H1 (cell line): ENCODE measurements at regions not wholly inside any gene's neighbourhood (a gene's known extent, or its start where the extent isn't known, plus 50 kb on each side); places are given as distances from the start of the nearest gene placed in this dataset.

Source experiments
- CTCF ChIA-PET: fragments of 300-600 bp; sonication (Branson Sonifier 250); formaldehyde crosslinking; loops from one replicate; lab custom pipeline; 2021; ENCODE audit not compliant: partially characterized antibody; lab: Charles Lee
- POLR2A ChIA-PET: fragments of 300-600 bp; sonication (Branson Sonifier 250); formaldehyde crosslinking; loops from one replicate; lab custom pipeline; 2021; ENCODE audit warnings: inconsistent platforms; ENCODE audit not compliant: partially characterized antibody; lab: Charles Lee
- DNase-seq, 2 experiments: peaks; one replicate each; pipeline versions ENCODE4 v3.0.0 to v3.0.0-alpha.2; 2010 to 2022; ENCODE audit warnings: low spot score in 2 of 2, low read depth in 1 of 2, mixed read lengths in 1 of 2
- FAIRE-seq: peaks from 2 replicates; lab custom pipeline; 2011; peaks lifted over from hg19 to GRCh38; lab: Jason Lieb, UNC
- H2AFZ ChIP-seq: 2 replicates; pipeline ENCODE4 v1.8.1; 2012; ENCODE audit warnings: low read length, inconsistent platforms
- H2AK5ac ChIP-seq: 2 replicates; pipeline ENCODE4 v1.6.1; 2013; ENCODE audit warnings: low read depth, low read length
- H2BK120ac ChIP-seq: replicated peaks from 2 replicates; pipeline ENCODE3; 2013; ENCODE audit warnings: low read depth, low read length, inconsistent platforms
- H2BK12ac ChIP-seq: 2 replicates; pipeline ENCODE4 v1.6.1; 2013; ENCODE audit warnings: low read depth, low read length
- H2BK15ac ChIP-seq: 2 replicates; pipeline ENCODE4 v1.6.1; 2013; ENCODE audit warnings: low read length
- H2BK20ac ChIP-seq: 2 replicates; pipeline ENCODE4 v1.6.1; 2013; ENCODE audit warnings: low read length
- H2BK5ac ChIP-seq: 2 replicates; pipeline ENCODE4 v1.6.1; 2013; ENCODE audit warnings: low read depth, low read length
- H3K14ac ChIP-seq: 2 replicates; pipeline ENCODE4 v1.6.1; 2013; ENCODE audit warnings: inconsistent platforms; ENCODE audit not compliant: insufficient read length
- H3K18ac ChIP-seq: 2 replicates; pipeline ENCODE4 v1.6.1; 2013; ENCODE audit warnings: low read length; ENCODE audit errors: extremely low read depth
- H3K23ac ChIP-seq: 2 replicates; pipeline ENCODE4 v1.6.1; 2013; ENCODE audit warnings: inconsistent platforms; ENCODE audit not compliant: insufficient read length
- H3K23me2 ChIP-seq: 2 replicates; pipeline ENCODE4 v1.6.1; 2013; ENCODE audit warnings: low read depth, low read length
- H3K27ac ChIP-seq: 2 replicates; pipeline ENCODE4 v1.6.1; 2011; ENCODE audit warnings: low read depth, low read length, inconsistent platforms
- H3K27me3 ChIP-seq, 4 experiments: replicated peaks in 1 of 4; 1 replicate in 1 of 4; 2 replicates in 3 of 4; pipeline versions ENCODE4 v1.6.1 to v1.8.1; 2011 to 2013; ENCODE audit warnings: low read length in 3 of 4, mild to moderate bottlenecking in 3 of 4, inconsistent platforms in 2 of 4, mixed read lengths in 2 of 4, moderate library complexity in 1 of 4; ENCODE audit not compliant: control insufficient read depth in 3 of 4, insufficient read depth in 3 of 4; ENCODE audit errors: extremely low read depth in 1 of 4
- H3K36me3 ChIP-seq, 4 experiments: 2 replicates each; pipeline versions ENCODE4 v1.6.1 to v1.8.1; 2011 to 2013; ENCODE audit warnings: mild to moderate bottlenecking in 4 of 4, low read length in 3 of 4, moderate library complexity in 2 of 4, control low read depth in 1 of 4, inconsistent platforms in 1 of 4; ENCODE audit not compliant: insufficient read depth in 4 of 4, control insufficient read depth in 2 of 4
- H3K4ac ChIP-seq: replicated peaks from 2 replicates; pipeline ENCODE3; 2013; ENCODE audit warnings: low read length, low read depth, mixed read lengths, inconsistent platforms; ENCODE audit not compliant: insufficient read length
- H3K4me1 ChIP-seq, 4 experiments: replicated peaks in 1 of 4; 1 replicate in 1 of 4; 2 replicates in 3 of 4; pipeline versions ENCODE4 v1.6.1 to v1.8.1; 2011 to 2013; ENCODE audit warnings: low read length in 3 of 4, inconsistent platforms in 2 of 4, mixed read lengths in 1 of 4; ENCODE audit not compliant: insufficient read depth in 4 of 4, control insufficient read depth in 3 of 4
- H3K4me2 ChIP-seq, 2 experiments: 2 replicates each; pipeline versions ENCODE4 v1.6.1 to v1.8.1; 2011 to 2013; ENCODE audit warnings: low read depth in 2 of 2, low read length in 2 of 2, control low read depth in 1 of 2, inconsistent platforms in 1 of 2, mild to moderate bottlenecking in 1 of 2; ENCODE audit not compliant: insufficient read depth in 1 of 2
- H3K4me3 ChIP-seq, 4 experiments: fragments of 200-600, 300-600 bp in 1 of 4; sonication (generic), shearing (Covaris generic), sonication (Bioruptor Twin) in 1 of 4; 2 replicates each; pipeline versions ENCODE4 v1.5.1 to v1.8.1; 2011 to 2016; ENCODE audit warnings: low read length in 4 of 4, low read depth in 3 of 4, control low read depth in 2 of 4, inconsistent platforms in 2 of 4, mild to moderate bottlenecking in 2 of 4, mixed read lengths in 1 of 4, moderate library complexity in 1 of 4; ENCODE audit not compliant: insufficient read depth in 2 of 4; ENCODE audit errors: extremely low read depth in 1 of 4
- H3K56ac ChIP-seq: replicated peaks from 2 replicates; pipeline ENCODE3; 2013; ENCODE audit warnings: low read depth, mild to moderate bottlenecking, mixed read lengths, low read length, inconsistent platforms; ENCODE audit not compliant: insufficient read length
- H3K79me1 ChIP-seq: 2 replicates; pipeline ENCODE4 v1.6.1; 2013; ENCODE audit warnings: low read depth, low read length, control low read depth
- H3K79me2 ChIP-seq, 2 experiments: 2 replicates each; pipeline versions ENCODE4 v1.6.1 to v1.8.1; 2012 to 2013; ENCODE audit warnings: low read length in 2 of 2, mild to moderate bottlenecking in 2 of 2, inconsistent platforms in 1 of 2; ENCODE audit not compliant: insufficient read depth in 2 of 2, control insufficient read depth in 1 of 2
- H3K9ac ChIP-seq, 4 experiments: replicated peaks in 1 of 4; 1 replicate in 1 of 4; 2 replicates in 3 of 4; pipeline versions ENCODE4 v1.6.1 to v1.8.1; 2011 to 2013; ENCODE audit warnings: low read depth in 3 of 4, low read length in 3 of 4, control low read depth in 2 of 4, mild to moderate bottlenecking in 2 of 4, moderate library complexity in 2 of 4, inconsistent platforms in 1 of 4; ENCODE audit errors: extremely low read depth in 1 of 4
- H3K9me3 ChIP-seq, 2 experiments: 2 replicates each; pipeline versions ENCODE4 v1.6.1 to v1.8.1; 2012 to 2013; ENCODE audit warnings: mild to moderate bottlenecking in 2 of 2, moderate library complexity in 2 of 2, control low read depth in 1 of 2, inconsistent platforms in 1 of 2, low read depth in 1 of 2, low read length in 1 of 2, mixed read lengths in 1 of 2; ENCODE audit not compliant: insufficient read depth in 2 of 2
- H4K20me1 ChIP-seq, 2 experiments: replicated peaks in 1 of 2; 2 replicates each; pipeline versions ENCODE3 to v1.8.1; 2011 to 2013; ENCODE audit warnings: inconsistent platforms in 2 of 2, low read length in 2 of 2, mild to moderate bottlenecking in 1 of 2; ENCODE audit not compliant: insufficient read depth in 2 of 2, control insufficient read depth in 1 of 2
- H4K5ac ChIP-seq: 2 replicates; pipeline ENCODE4 v1.6.1; 2013; ENCODE audit warnings: low read length, low read depth, mixed read lengths, inconsistent platforms; ENCODE audit not compliant: insufficient read length
- H4K8ac ChIP-seq: 2 replicates; pipeline ENCODE4 v1.8.0; 2013; ENCODE audit warnings: mild to moderate bottlenecking, moderate library complexity, low read length, inconsistent platforms; ENCODE audit not compliant: insufficient read depth; ENCODE audit errors: extremely low read depth
- H4K91ac ChIP-seq: replicated peaks from 2 replicates; pipeline ENCODE3; 2013; ENCODE audit warnings: low read length, mixed read lengths, inconsistent platforms; ENCODE audit not compliant: insufficient read length
- KDM4A ChIP-seq: IDR thresholded peaks from one replicate; pipeline ENCODE4 v1.7.1; 2012; ENCODE audit warnings: low read depth, mild to moderate bottlenecking, moderate library complexity, low read length, inconsistent platforms; ENCODE audit not compliant: severe bottlenecking
- RBBP5 ChIP-seq: IDR thresholded peaks from 2 replicates; pipeline ENCODE4 v1.7.1; 2012; ENCODE audit warnings: low read depth, mild to moderate bottlenecking, inconsistent platforms, low read length, moderate library complexity, borderline replicate concordance
- WGBS, 2 experiments: shearing (Covaris generic) in 1 of 2; methylation state at CpG; one replicate each; pipeline versions ENCODE4 v1.1.6 to v1.1.7; 2013 to 2015; ENCODE audit warnings: low lambda C conversion rate in 2 of 2, mixed read lengths in 2 of 2, inconsistent platforms in 1 of 2, low coverage in 1 of 2, missing lambda C conversion rate in 1 of 2; ENCODE audit not compliant: insufficient replicate concordance in 2 of 2, insufficient coverage in 1 of 2, insufficient read length in 1 of 2; ENCODE audit errors: extremely low coverage in 1 of 2, missing lambda C conversion rate in 1 of 2; 5-methylcytosine and 5-hydroxymethylcytosine counted together

GRCh38 chr13:106846571-106847448, 278.9 kb upstream of the ARGLU1 start:
- Histone ChIP-seq H3K4me2 (no peak overlapping the region), H3K4ac (no peak overlapping the region), H3K23ac (no peak overlapping the region), H4K5ac (no peak overlapping the region), H3K18ac (no peak overlapping the region), H4K20me1 (no peaks in the 10 kb centered on the region)
- no peak for TF ChIP-seq KDM4A
- TF ChIP-seq RBBP5 = no peak
- TF ChIP-seq, all 59 proteins: peak for 0
- Histone ChIP-seq H2BK12ac (no peak overlapping the region), H2AK5ac (no peak overlapping the region), H3K27ac (no peak overlapping the region), H2BK120ac (no peak overlapping the region), H3K4me3 (no peak overlapping the region), H4K8ac (no peak overlapping the region), H4K91ac (no peak overlapping the region), H2BK5ac (no peak overlapping the region), H3K27me3 (no peaks in the 10 kb centered on the region), H2AFZ (no peak overlapping the region; the same call in 1 of the 2 replicates), H3K36me3 (no peaks in the 10 kb centered on the region), H3K23me2 (no peaks in the 10 kb centered on the region), H3K9me3 (no peaks in the 10 kb centered on the region), H3K4me1 (peaks cover 0 to 3% (median 1%) of the 10 kb centered on the region in 4 experiments; a peak in 2 of 7 replicates), H3K56ac (no peak overlapping the region), H2BK15ac (no peak overlapping the region), H3K79me2 (no peaks in the 10 kb centered on the region), H3K79me1 (no peaks in the 10 kb centered on the region), H3K14ac (no peak overlapping the region), H3K9ac (no peak overlapping the region), H2BK20ac (no peak overlapping the region)
- CTCF ChIA-PET = no interaction called here
- no peak for FAIRE-seq
- WGBS, 2 experiments = 92% methylated on average over 5 of the region's 5 CpGs; no CpG with 5 or more reads in 1 of the 2 experiments
- DNase-seq = no peak
- POLR2A ChIA-PET = no interaction called here
